Spleen (tissue), 11 donors: ENCODE measurements at regions not wholly inside any gene's neighbourhood (a gene's known extent, or its start where the extent isn't known, plus 50 kb on each side); places are given as distances from the start of the nearest gene placed in this dataset.
A peak's percentile ranks its signal among the peaks of the same experiment; 100 is the strongest.

ENCODE experiments used
- DNase-seq: peaks from one replicate; pipeline ENCODE4 v3.0.0-alpha.2; 2020
- H3K27ac ChIP-seq, 8 donors: fragments of 200-600 bp; sonication (generic) in 7 of 8; 1 replicate in 4 of 8; 2 replicates in 4 of 8; pipeline versions ENCODE4 v1.5.0 to v1.8.0; 2016 to 2021; ENCODE audit warnings: inconsistent platforms in 4 of 8, mild to moderate bottlenecking in 4 of 8, moderate library complexity in 1 of 8
- H3K27me3 ChIP-seq, 7 donors: fragments of 200-600 bp; sonication (generic) in 6 of 7; replicated peaks in 1 of 7; 1 replicate in 4 of 7; 2 replicates in 3 of 7; pipeline versions ENCODE4 v1.5.0 to v1.8.0; 2016 to 2021; ENCODE audit warnings: inconsistent platforms in 3 of 7, mild to moderate bottlenecking in 1 of 7
- H3K36me3 ChIP-seq, 6 donors: fragments of 200-600 bp; sonication (generic) in 5 of 6; 1 replicate in 4 of 6; 2 replicates in 2 of 6; pipeline versions ENCODE4 v1.5.0 to v1.8.0; 2016 to 2021; ENCODE audit warnings: inconsistent platforms in 2 of 6
- H3K4me1 ChIP-seq, 6 donors: fragments of 200-600 bp; sonication (generic) in 5 of 6; 1 replicate in 3 of 6; 2 replicates in 3 of 6; pipeline versions ENCODE4 v1.5.0 to v1.8.0; 2016 to 2021; ENCODE audit warnings: inconsistent platforms in 3 of 6
- H3K4me3 ChIP-seq, 8 donors: fragments of 200-600 bp; sonication (generic) in 7 of 8; 1 replicate in 4 of 8; 2 replicates in 4 of 8; pipeline versions ENCODE4 v1.5.0 to v1.8.0; 2016 to 2021; ENCODE audit warnings: inconsistent platforms in 4 of 8, mild to moderate bottlenecking in 4 of 8, moderate library complexity in 2 of 8
- H3K9me3 ChIP-seq, 8 donors: fragments of 200-600 bp; sonication (generic) in 7 of 8; 1 replicate in 4 of 8; 2 replicates in 4 of 8; pipeline versions ENCODE4 v1.5.0 to v1.8.0; 2016 to 2021; ENCODE audit warnings: inconsistent platforms in 4 of 8
- POLR2A ChIP-seq, 3 donors: fragments of 450-650 bp; IDR thresholded peaks; one replicate each; pipeline ENCODE4 v1.5.1; 2017; ENCODE audit warnings: antibody characterized with exemption in 3 of 3, mild to moderate bottlenecking in 1 of 3
- POLR2AphosphoS5 ChIP-seq, 3 donors: sonication (generic); formaldehyde crosslinking; IDR thresholded peaks; one replicate each; pipeline ENCODE4 v1.5.1; 2017; ENCODE audit warnings: antibody characterized with exemption in 3 of 3
- WGBS, 5 donors: extraction: QIAGEN DNeasy Blood & Tissue Kit in 3 of 5; methylation state at CpG; one replicate each; pipeline versions ENCODE4 v1.1.5 to v1.1.7; 2013 to 2018; 5-methylcytosine and 5-hydroxymethylcytosine counted together
- intact Hi-C: fragments of 100-400 bp; cut with DNase I; formaldehyde crosslinking; loops from one replicate; pipeline ENCODE4 v1.15.0; 2023; ENCODE audit warnings: low total_unique reads
- TF ChIP-seq, protein P1 (sequence below), 11 experiments: fragments of 200-600 bp in 7 of 11; fragments of 450-650 bp in 4 of 11; sonication (generic) in 4 of 11; IDR thresholded peaks in 8 of 11; conservative IDR thresholded peaks in 3 of 11; 1 replicate in 7 of 11; 2 replicates in 4 of 11; pipeline versions ENCODE4 v1.4.0 to v1.8.0; 2016 to 2021; ENCODE audit warnings: antibody characterized with exemption in 11 of 11, inconsistent platforms in 4 of 11, mild to moderate bottlenecking in 1 of 11
- donor health status: healthy with polysubstance abuse.
- donor health status: DM: no; HTN: no; CAD: no; lungs with moderate emphysema.
- donor health status: DM: no; HTN: no; CAD: no.
- donor health status: Bipolar disorder and iron deficiency.
- donor health status: healthy.
- donor health status: DM: no; HTN: no; CAD: no.
- donor health status: DM: yes; HTN: yes; CAD: no.

DNA sequence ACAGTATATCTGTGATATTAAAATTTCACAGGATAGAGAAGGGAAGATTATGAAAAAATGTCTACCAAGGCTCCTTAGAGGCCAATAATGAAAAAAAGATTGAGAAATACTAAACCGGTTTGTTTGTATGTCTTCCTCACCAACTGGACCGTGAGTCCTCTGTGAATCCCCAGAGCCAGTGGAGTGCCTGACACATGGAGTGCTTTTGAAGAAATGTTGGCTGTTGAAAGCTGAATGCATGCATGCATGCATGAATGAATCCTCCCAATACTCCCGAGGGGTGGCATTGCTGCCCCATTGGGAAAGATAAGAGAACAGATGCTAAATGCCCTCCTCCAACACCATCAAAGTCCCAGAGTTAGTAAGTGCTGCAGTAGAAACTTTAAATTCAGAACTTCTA, 152.7 kb upstream of the SERP2 start:
- intact Hi-C loops, result no loop called here
- no peaks in the 10 kb centered on the region for H3K36me3 ChIP-seq
- no peak overlapping the region for H3K4me3 ChIP-seq
- H3K4me1 ChIP-seq, result no peaks in the 10 kb centered on the region
- DNase-seq, result no peak
- H3K9me3 ChIP-seq, result no peaks in the 10 kb centered on the region
- H3K27ac ChIP-seq, result no peak overlapping the region
- 68 to 79% (median 72%) methylated on average over 3 of the region's 3 CpGs for WGBS, 5 donors
- TF ChIP-seq, protein P1, sequence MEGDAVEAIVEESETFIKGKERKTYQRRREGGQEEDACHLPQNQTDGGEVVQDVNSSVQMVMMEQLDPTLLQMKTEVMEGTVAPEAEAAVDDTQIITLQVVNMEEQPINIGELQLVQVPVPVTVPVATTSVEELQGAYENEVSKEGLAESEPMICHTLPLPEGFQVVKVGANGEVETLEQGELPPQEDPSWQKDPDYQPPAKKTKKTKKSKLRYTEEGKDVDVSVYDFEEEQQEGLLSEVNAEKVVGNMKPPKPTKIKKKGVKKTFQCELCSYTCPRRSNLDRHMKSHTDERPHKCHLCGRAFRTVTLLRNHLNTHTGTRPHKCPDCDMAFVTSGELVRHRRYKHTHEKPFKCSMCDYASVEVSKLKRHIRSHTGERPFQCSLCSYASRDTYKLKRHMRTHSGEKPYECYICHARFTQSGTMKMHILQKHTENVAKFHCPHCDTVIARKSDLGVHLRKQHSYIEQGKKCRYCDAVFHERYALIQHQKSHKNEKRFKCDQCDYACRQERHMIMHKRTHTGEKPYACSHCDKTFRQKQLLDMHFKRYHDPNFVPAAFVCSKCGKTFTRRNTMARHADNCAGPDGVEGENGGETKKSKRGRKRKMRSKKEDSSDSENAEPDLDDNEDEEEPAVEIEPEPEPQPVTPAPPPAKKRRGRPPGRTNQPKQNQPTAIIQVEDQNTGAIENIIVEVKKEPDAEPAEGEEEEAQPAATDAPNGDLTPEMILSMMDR (IDR thresholded peaks at IDR 0.05 in 8 of 11, conservative IDR thresholded peaks at IDR 0.05 in 3 of 11), result no peak
- no peak for TF ChIP-seq POLR2AphosphoS5 (IDR thresholded peaks at IDR 0.05)
- TF ChIP-seq POLR2A (IDR thresholded peaks at IDR 0.05), result no peak
- no peaks in the 10 kb centered on the region for H3K27me3 ChIP-seq

DNA sequence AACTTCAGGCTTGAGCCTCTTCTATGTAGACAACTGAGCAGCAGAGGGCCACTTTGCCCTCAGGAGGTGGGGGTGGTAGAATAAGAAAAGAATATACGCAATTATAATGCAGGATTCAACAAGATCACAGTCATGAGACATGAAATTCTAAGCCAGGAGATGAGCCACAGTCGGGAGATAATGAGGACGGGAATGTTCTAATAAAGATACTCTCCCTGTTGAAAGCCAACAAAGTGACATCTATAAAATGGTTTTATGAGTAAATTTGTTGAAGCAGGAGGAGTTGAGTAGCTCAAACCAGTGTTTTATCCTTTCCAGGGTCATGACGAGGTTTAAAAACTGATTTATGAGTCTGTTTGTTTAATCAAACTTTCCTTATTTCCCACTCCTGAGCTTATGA, 152.0 kb upstream of the SERP2 start:
- H3K36me3 ChIP-seq, result no peaks in the 10 kb centered on the region
- H3K4me1 ChIP-seq, result no peaks in the 10 kb centered on the region
- H3K9me3 ChIP-seq, result no peaks in the 10 kb centered on the region
- no peak overlapping the region for H3K4me3 ChIP-seq
- no peak for TF ChIP-seq POLR2A (IDR thresholded peaks at IDR 0.05)
- TF ChIP-seq POLR2AphosphoS5 (IDR thresholded peaks at IDR 0.05), result no peak
- TF ChIP-seq, protein P1 (IDR thresholded peaks at IDR 0.05 in 8 of 11, conservative IDR thresholded peaks at IDR 0.05 in 3 of 11), result no peak
- intact Hi-C loops, result no loop called here
- H3K27me3 ChIP-seq, result no peaks in the 10 kb centered on the region
- DNase-seq, result no peak
- WGBS, 5 donors, result 87 to 93% (median 88%) methylated on average over 4 of the region's 4 CpGs
- H3K27ac ChIP-seq, result no peak overlapping the region

DNA sequence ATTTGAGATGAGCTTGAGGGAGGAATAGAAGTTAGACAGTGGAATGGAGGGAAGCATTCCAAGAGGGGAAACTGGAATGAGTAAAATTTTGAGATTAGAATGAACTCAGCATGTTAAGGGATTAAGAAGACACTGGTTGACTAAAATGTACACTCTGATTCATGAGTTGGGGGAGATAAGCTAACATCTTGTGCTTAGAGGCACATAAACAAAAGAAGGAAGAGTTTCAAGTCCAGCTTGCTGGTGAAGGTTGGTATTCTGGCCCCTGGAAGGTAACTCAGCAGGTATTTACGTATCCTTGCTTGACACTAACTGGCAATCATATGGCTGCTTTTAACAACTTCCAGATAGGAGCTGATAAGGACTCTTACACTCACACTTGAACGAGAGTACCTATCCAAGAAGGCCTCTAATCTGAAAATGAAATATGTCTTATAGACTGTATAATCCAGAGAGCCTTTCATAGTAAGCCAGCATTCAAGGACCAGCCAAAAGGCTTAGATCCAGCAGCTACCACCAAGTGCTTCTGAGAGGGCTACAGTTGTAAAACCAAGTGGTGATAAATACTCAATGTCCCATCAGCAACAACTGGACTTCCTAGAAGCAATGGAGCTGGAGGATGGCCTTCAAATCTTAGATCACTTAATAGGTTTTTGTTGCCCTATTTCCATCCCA, 149.7 kb upstream of the SERP2 start:
- no peak overlapping the region for H3K4me3 ChIP-seq
- peak overlapping the region in 1 of 8 donors; percentile 4 for H3K27ac ChIP-seq
- intact Hi-C loops, result no loop called here
- H3K36me3 ChIP-seq, result no peaks in the 10 kb centered on the region
- 45 to 79% (median 66%) methylated on average over 2 of the region's 2 CpGs for WGBS, 5 donors
- H3K9me3 ChIP-seq, result peaks cover 0 to 7% (median 0%) of the 10 kb centered on the region in 8 donors
- no peak for DNase-seq
- no peak for TF ChIP-seq POLR2A (IDR thresholded peaks at IDR 0.05)
- no peak for TF ChIP-seq POLR2AphosphoS5 (IDR thresholded peaks at IDR 0.05)
- TF ChIP-seq, protein P1 (IDR thresholded peaks at IDR 0.05 in 8 of 11, conservative IDR thresholded peaks at IDR 0.05 in 3 of 11), result no peak
- H3K4me1 ChIP-seq, result no peaks in the 10 kb centered on the region
- H3K27me3 ChIP-seq, result no peaks in the 10 kb centered on the region

DNA sequence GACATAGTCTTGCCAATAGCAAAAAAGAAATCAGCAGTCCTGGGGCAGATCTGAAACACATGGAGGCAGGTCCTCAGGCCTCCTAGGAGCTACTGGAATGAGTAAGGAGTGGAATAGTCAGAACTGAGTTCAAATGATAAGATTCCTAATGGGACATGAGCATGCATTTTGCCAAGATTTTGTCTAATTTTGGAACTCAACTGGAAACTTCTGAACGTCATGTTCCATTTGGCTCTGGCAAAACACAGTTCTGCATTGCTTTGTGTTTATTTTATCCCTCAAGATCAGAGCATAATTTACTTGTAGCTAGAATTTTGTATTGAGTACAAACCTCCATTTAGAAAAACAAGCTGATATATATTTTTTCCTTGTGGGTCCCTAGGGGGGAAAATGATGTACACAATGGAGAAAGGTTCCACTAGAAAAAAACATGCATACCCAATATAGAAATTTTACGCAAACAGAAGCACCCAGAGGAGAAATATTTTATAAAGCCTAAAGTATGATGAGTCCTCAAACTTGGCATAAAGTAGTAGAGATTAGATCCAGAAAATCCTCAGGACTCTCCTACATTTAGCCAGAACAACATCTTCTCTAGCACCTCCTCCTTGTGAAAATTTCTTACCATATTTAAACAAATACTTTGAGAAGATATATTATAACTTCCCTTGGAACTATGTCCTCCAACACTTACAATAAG, 149.0 kb upstream of the SERP2 start:
- TF ChIP-seq, protein P1 (IDR thresholded peaks at IDR 0.05 in 8 of 11, conservative IDR thresholded peaks at IDR 0.05 in 3 of 11), result no peak
- no peak for TF ChIP-seq POLR2A (IDR thresholded peaks at IDR 0.05)
- TF ChIP-seq POLR2AphosphoS5 (IDR thresholded peaks at IDR 0.05), result no peak
- Histone ChIP-seq H3K4me3 (no peak overlapping the region), H3K27ac (peak overlapping the region in 1 of 8 donors; percentile 16), H3K27me3 (peaks cover 0 to 2% (median 0%) of the 10 kb centered on the region in 7 donors), H3K9me3 (peaks cover 0 to 7% (median 0%) of the 10 kb centered on the region in 8 donors), H3K4me1 (no peaks in the 10 kb centered on the region), H3K36me3 (no peaks in the 10 kb centered on the region)
- intact Hi-C loops, result no loop called here
- 82 to 88% (median 85%) methylated on average over 2 of the region's 2 CpGs for WGBS, 5 donors
- DNase-seq, result no peak
